ENCODE measurements at regions not wholly inside any gene's neighbourhood (a gene's known extent, or its start where the extent isn't known, plus 50 kb on each side); places are given as distances from the start of the nearest gene placed in this dataset.

- no peak for DNase-seq (ENCODE audit: low spot score)
These were observed 56.6 kb upstream of the CDC42BPA start for GRCh38 chr1:227374846-227375245.

GRCh38 chr1:227372726-227373130, 54.4 kb upstream of the CDC42BPA start:
- peak; percentile 23 for DNase-seq (ENCODE audit: low spot score)

- no peak for DNase-seq (ENCODE audit: low spot score)
These were observed 52.4 kb upstream of the CDC42BPA start for GRCh38 chr1:227370533-227371254.

DNA sequence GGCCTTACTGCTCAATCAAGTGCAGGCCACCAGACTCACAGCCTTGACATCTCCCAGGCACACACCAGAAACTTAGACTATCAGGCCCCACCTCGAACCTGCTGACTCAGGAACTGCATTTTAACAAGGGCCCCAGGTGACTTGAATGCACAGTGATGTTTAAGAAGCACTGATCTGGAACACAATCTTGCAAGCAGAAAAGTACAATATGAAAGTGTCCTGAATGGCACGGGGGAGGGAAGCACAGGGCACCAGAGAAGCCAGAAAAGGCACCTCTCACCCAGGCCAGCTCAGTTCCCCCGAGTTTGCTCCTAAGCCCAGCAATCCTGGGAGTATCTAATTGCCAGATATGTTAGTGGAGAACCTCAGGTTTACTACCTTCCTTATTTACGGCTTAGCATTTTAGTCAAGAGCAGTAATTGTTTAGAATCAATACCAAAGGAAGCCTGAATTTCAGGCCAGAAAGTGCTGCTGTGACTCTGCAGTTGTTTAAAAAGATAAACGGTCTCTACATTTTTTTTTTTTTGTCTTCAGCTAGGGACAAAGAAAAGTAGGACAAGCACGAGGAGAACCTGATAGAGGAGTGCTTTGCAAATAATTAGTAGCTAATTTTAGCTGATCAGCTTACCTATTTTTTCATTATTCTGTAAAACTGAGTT, 50.9 kb upstream of the CDC42BPA start:
- no peak for DNase-seq (ENCODE audit: low spot score)

Data from AG20443 (cell line).